ENCODE measurements at regions not wholly inside any gene's neighbourhood (a gene's known extent, or its start where the extent isn't known, plus 50 kb on each side); places are given as distances from the start of the nearest gene placed in this dataset.
A peak's percentile ranks its signal among the peaks of the same experiment; 100 is the strongest.

DNA sequence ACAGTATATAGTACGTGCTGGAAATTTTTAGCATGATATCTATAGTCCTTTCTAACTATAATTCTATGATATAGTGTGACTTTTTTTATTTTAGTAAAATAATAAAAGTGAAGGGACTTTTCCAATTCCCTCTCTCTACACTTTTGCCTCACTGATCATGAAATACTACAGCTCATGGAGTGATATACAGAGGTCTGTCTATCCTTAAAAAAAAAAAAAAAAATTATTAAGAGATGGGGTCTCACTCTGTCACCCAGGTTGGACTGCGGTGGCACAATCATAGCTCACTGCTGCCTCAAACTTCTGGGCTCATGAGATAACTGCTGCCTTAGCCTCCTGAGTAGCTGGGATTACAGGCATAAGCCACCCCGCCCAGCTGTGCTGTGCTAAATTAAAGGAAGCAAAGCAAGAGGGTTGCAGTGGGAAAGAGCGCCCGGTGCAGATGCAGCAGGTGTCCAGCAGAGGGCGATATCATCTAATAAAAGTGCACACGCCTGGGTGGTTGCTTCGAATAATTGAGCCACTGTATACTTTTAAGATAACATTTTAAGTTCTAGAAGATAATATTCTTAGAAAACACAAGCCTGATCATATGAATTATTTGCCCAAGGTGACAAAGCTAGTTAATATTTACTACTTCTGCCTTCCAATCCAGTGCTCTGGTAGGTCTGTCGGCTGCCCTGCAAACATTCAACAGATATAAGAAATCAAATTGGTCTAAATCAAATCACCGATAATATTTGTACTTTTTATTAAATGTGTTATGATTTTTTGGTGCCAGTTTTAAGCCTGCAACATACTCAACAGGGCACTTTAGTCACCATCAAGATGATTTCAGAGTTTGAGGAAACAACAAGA lies 94.9 kb upstream of the NT5E start:
- H3K27ac Mint-ChIP-seq: no peak overlapping the region
- TF ChIP-seq, protein P1, sequence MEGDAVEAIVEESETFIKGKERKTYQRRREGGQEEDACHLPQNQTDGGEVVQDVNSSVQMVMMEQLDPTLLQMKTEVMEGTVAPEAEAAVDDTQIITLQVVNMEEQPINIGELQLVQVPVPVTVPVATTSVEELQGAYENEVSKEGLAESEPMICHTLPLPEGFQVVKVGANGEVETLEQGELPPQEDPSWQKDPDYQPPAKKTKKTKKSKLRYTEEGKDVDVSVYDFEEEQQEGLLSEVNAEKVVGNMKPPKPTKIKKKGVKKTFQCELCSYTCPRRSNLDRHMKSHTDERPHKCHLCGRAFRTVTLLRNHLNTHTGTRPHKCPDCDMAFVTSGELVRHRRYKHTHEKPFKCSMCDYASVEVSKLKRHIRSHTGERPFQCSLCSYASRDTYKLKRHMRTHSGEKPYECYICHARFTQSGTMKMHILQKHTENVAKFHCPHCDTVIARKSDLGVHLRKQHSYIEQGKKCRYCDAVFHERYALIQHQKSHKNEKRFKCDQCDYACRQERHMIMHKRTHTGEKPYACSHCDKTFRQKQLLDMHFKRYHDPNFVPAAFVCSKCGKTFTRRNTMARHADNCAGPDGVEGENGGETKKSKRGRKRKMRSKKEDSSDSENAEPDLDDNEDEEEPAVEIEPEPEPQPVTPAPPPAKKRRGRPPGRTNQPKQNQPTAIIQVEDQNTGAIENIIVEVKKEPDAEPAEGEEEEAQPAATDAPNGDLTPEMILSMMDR (IDR thresholded peaks at IDR 0.05): peak; percentile 91
- no peaks in the 10 kb centered on the region for H3K9me3 Mint-ChIP-seq
- intact Hi-C loops (cut with micrococcal nuclease): loop anchor here (1.0 to 5.0 kb wide), 2 partner anchors 128 to 182 kb away; no protein-coding TSS in a partner anchor
- DNase-seq: peak; percentile 79
- ChIA-PET POLR2A (interaction anchor here (0.7 kb wide), 1 partner anchor 10 kb away, joined by 3 read pairs; no protein-coding TSS in a partner anchor), CTCF (interaction anchor here (0.6 to 7.3 kb wide), 37 partner anchors 9 to 222 kb away, joined by 3 to 180 read pairs (median 5); partner anchors contain the start of gene NT5E)
- no peaks in the 10 kb centered on the region for H3K36me3 Mint-ChIP-seq (ENCODE audit: low read depth)
- no peaks in the 10 kb centered on the region for H3K4me1 Mint-ChIP-seq (ENCODE audit: low read depth)
- peaks cover 2% of the 10 kb centered on the region for H3K27me3 Mint-ChIP-seq
- ATAC-seq: peak; percentile 89
- H3K4me3 Mint-ChIP-seq: no peak overlapping the region

DNA sequence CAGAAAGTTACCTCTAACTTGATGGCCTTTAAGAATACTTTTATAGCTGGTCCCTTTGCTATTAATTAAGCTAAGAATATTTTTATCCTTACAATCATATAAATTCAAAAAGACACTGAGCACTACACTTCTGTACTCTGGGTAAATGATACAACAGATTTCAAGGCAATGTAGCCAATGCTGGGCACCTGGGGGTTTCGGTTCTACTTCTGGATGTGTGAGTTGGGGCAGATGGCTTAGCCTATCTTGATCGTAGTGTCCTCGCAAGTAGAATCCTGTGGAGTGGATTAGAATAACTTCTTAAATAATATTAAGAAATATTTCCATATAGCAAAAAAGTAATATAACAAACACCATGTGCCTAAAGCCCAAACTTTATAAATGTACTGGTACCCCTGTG lies 96.9 kb upstream of the NT5E start:
- DNase-seq (no peak), ATAC-seq (no peak)
- ChIA-PET POLR2A (interaction anchor here (1.4 kb wide), 1 partner anchor 130 kb away, joined by 3 read pairs; no protein-coding TSS in a partner anchor), CTCF (interaction anchor here (1.2 to 7.3 kb wide), 4 partner anchors 97 to 183 kb away, joined by 3 to 180 read pairs (median 22); partner anchors contain the start of gene NT5E)
- no peak overlapping the region for H3K27ac Mint-ChIP-seq
- no peak overlapping the region for H3K4me3 Mint-ChIP-seq
- H3K4me1 Mint-ChIP-seq (ENCODE audit: low read depth): no peaks in the 10 kb centered on the region
- no peaks in the 10 kb centered on the region for H3K36me3 Mint-ChIP-seq (ENCODE audit: low read depth)
- no peaks in the 10 kb centered on the region for H3K9me3 Mint-ChIP-seq
- peaks cover 2% of the 10 kb centered on the region for H3K27me3 Mint-ChIP-seq
- intact Hi-C loops (cut with micrococcal nuclease): no loop called here
- TF ChIP-seq, protein P1 (IDR thresholded peaks at IDR 0.05): no peak

DNA sequence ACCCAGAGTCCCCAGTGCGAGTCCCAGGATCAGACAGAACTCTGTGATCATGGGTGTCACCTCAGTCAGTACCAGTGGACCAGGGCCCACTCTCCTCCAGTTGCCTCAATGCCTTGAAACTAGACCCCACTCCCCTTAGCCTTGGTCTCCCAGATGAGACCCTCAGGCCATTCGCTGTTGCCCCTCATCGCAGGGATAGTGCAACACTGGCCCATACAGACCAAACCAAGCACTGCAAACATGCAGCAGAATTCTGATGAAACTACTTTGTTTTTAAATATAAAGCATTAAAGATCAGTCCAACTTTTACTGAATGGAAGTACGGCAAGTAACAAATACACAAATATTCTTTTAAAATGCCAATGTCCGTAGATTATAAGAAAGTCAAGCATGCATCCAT lies 101.2 kb upstream of the NT5E start:
- Mint-ChIP-seq H3K4me3 (no peak overlapping the region), H3K9me3 (no peaks in the 10 kb centered on the region), H3K4me1 (ENCODE audit: low read depth) (no peaks in the 10 kb centered on the region), H3K27ac (no peak overlapping the region), H3K36me3 (ENCODE audit: low read depth) (no peaks in the 10 kb centered on the region), H3K27me3 (peaks cover 3% of the 10 kb centered on the region)
- no peak for DNase-seq
- ChIA-PET CTCF (no interaction called here), POLR2A (no interaction called here)
- ATAC-seq: no peak
- TF ChIP-seq, protein P1 (IDR thresholded peaks at IDR 0.05): no peak
- intact Hi-C loops (cut with micrococcal nuclease): no loop called here

DNA sequence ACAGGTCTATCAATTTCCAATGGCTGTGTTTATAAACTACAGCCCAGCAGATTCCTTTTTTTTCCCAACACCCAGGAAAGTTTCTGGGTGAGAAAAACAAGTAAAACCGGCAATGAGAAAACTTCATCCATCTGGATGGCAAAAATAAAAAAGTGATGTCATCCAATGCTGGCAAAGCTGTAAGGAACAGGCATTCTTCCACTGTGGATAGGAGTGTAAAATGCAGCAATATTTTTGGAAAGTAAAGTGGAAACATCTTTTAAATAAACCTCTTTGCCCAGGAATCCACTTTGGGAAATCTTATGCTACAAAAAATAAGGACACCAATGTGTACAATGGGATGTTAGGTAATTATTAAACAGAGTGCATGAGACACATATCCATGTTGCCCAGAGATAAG lies 102.1 kb upstream of the NT5E start:
- DNase-seq: no peak
- intact Hi-C loops (cut with micrococcal nuclease): no loop called here
- Mint-ChIP-seq H3K27ac (no peak overlapping the region), H3K9me3 (no peaks in the 10 kb centered on the region), H3K27me3 (peaks cover 3% of the 10 kb centered on the region), H3K4me1 (ENCODE audit: low read depth) (no peaks in the 10 kb centered on the region), H3K4me3 (no peak overlapping the region), H3K36me3 (ENCODE audit: low read depth) (no peaks in the 10 kb centered on the region)
- TF ChIP-seq, protein P1 (IDR thresholded peaks at IDR 0.05): no peak
- ChIA-PET CTCF (interaction anchor here (0.6 to 1.7 kb wide), 3 partner anchors 98 to 194 kb away, joined by 3 to 4 read pairs (median 3); no protein-coding TSS in a partner anchor), POLR2A (no interaction called here)
- no peak for ATAC-seq

DNA sequence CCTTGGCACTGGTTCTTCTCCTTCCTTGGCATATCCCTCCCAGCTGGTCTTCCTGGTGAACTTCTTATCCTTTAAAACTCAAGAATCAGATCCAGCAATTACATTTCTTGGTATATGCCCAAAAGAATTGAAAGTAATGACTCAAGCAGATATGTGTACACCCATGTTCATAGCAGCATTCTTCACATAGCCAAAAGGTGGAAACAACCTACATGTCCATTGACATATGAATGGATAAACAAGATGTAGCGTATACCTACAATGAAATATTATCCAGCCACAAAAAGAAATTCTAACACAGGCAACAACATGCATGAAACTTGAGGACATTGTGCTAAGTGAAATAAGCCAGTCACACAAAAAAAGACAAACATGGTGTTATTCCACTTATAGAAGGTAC lies 103.7 kb upstream of the NT5E start:
- CTCF ChIA-PET: interaction anchor here (1.3 to 1.5 kb wide), 4 partner anchors 9 to 138 kb away, joined by 3 to 10 read pairs (median 5); no protein-coding TSS in a partner anchor
- Mint-ChIP-seq H3K4me1 (ENCODE audit: low read depth) (no peaks in the 10 kb centered on the region), H3K9me3 (no peaks in the 10 kb centered on the region), H3K36me3 (ENCODE audit: low read depth) (no peaks in the 10 kb centered on the region), H3K4me3 (no peak overlapping the region), H3K27ac (no peak overlapping the region), H3K27me3 (peaks cover 6% of the 10 kb centered on the region)
- DNase-seq: no peak
- intact Hi-C loops (cut with micrococcal nuclease): no loop called here
- TF ChIP-seq, protein P1 (IDR thresholded peaks at IDR 0.05): no peak
- POLR2A ChIA-PET: no interaction called here
- ATAC-seq: no peak
